SK-N-SH treated with all-trans-retinoic acid at 6 μM for 48 hours (cell line): ENCODE measurements at regions not wholly inside any gene's neighbourhood (a gene's known extent, or its start where the extent isn't known, plus 50 kb on each side); places are given as distances from the start of the nearest gene placed in this dataset.
"Not testable (repeated sequence)": the region's sequence is repeated elsewhere in the genome, so short reads cannot be mapped to it uniquely, and the experiment has no call there.

ENCODE experiments used
- ATAC-seq: fragments of 200-7000 bp; cut with Tn5 transposase; 3 replicates; pipeline ENCODE4 v1.9.1; 2020; ENCODE audit warnings: mild to moderate bottlenecking, moderate library complexity
- ARNTL ChIP-seq: fragments of 450-650 bp; formaldehyde crosslinking; IDR thresholded peaks from 2 replicates; pipeline ENCODE4 v1.5.0; 2020; ENCODE audit warnings: low read depth, mild to moderate bottlenecking, moderate library complexity, borderline replicate concordance
- BACH2 ChIP-seq: fragments of 250-450 bp; sonication (Bioruptor Pico); IDR thresholded peaks from 2 replicates; pipeline ENCODE4 v1.9.0; 2021; ENCODE audit warnings: mild to moderate bottlenecking, borderline replicate concordance
- CSDC2 ChIP-seq: fragments of 250-450 bp; sonication (Bioruptor Pico); IDR thresholded peaks from 2 replicates; pipeline ENCODE4 v1.5.0; 2020; ENCODE audit warnings: mild to moderate bottlenecking, moderate library complexity
- ESRRG ChIP-seq: fragments of 250-450 bp; sonication (Bioruptor Pico); IDR thresholded peaks from 2 replicates; pipeline ENCODE4 v1.6.1; 2021; ENCODE audit warnings: mild to moderate bottlenecking
- GLIS3 ChIP-seq: fragments of 250-450 bp; sonication (Bioruptor Pico); IDR thresholded peaks from 2 replicates; pipeline ENCODE4 v1.5.0; 2020; ENCODE audit warnings: mild to moderate bottlenecking, moderate library complexity
- OSR1 ChIP-seq: fragments of 250-450 bp; sonication (Bioruptor Pico); IDR thresholded peaks from 2 replicates; pipeline ENCODE4 v1.8.0; 2022; ENCODE audit warnings: moderate library complexity, mild to moderate bottlenecking, inconsistent platforms
- PPARA ChIP-seq: fragments of 250-450 bp; sonication (Bioruptor Pico); IDR thresholded peaks from 2 replicates; pipeline ENCODE4 v1.5.0; 2020; ENCODE audit warnings: mild to moderate bottlenecking, borderline replicate concordance
- RARB ChIP-seq: fragments of 250-450 bp; sonication (Bioruptor Pico); IDR thresholded peaks from 2 replicates; pipeline ENCODE4 v1.8.0; 2021; ENCODE audit warnings: mild to moderate bottlenecking, moderate library complexity
- SNAI2 ChIP-seq: fragments of 250-450 bp; sonication (Bioruptor Pico); IDR thresholded peaks from 2 replicates; pipeline ENCODE4 v1.5.0; 2020; ENCODE audit warnings: mild to moderate bottlenecking, moderate library complexity
- TCF4 ChIP-seq: fragments of 250-450 bp; sonication (Bioruptor Pico); IDR thresholded peaks from 2 replicates; pipeline ENCODE4 v1.8.0; 2021; ENCODE audit warnings: mild to moderate bottlenecking, moderate library complexity, borderline replicate concordance
- TOX ChIP-seq: fragments of 250-450 bp; sonication (Bioruptor Pico); IDR thresholded peaks from 2 replicates; pipeline ENCODE4 v1.8.0; 2021; ENCODE audit warnings: mild to moderate bottlenecking, moderate library complexity, borderline replicate concordance
- ZC3H10 ChIP-seq: fragments of 250-450 bp; sonication (Bioruptor Pico); IDR thresholded peaks from 2 replicates; pipeline ENCODE4 v1.5.1; 2021; ENCODE audit warnings: mild to moderate bottlenecking, moderate library complexity
- ZFP3 ChIP-seq: fragments of 250-450 bp; sonication (Bioruptor Pico); IDR thresholded peaks from 2 replicates; pipeline ENCODE4 v1.5.0; 2020; ENCODE audit warnings: mild to moderate bottlenecking, moderate library complexity
- ZNF565 ChIP-seq: fragments of 450-650 bp; formaldehyde crosslinking; conservative IDR thresholded peaks from 2 replicates; pipeline ENCODE4 v1.5.0; 2020; ENCODE audit warnings: low read depth, mild to moderate bottlenecking, moderate library complexity
- ZNF70 ChIP-seq: fragments of 450-650 bp; formaldehyde crosslinking; IDR thresholded peaks from 2 replicates; pipeline ENCODE4 v1.5.0; 2020; ENCODE audit warnings: mild to moderate bottlenecking, moderate library complexity
- ZNF8 ChIP-seq: fragments of 450-650 bp; formaldehyde crosslinking; IDR thresholded peaks from 2 replicates; pipeline ENCODE4 v1.5.0; 2020; ENCODE audit warnings: mild to moderate bottlenecking, moderate library complexity
- TF ChIP-seq, protein P1 (sequence below): fragments of 250-450 bp; sonication (Bioruptor Pico); IDR thresholded peaks from 2 replicates; pipeline ENCODE4 v1.5.0; 2020; ENCODE audit warnings: mild to moderate bottlenecking, moderate library complexity
- TF ChIP-seq, protein P2 (sequence below): fragments of 250-450 bp; sonication (Bioruptor Pico); IDR thresholded peaks from 2 replicates; pipeline ENCODE4 v1.8.0; 2020; ENCODE audit warnings: mild to moderate bottlenecking, moderate library complexity, borderline replicate concordance
- TF ChIP-seq, protein P3 (sequence below): fragments of 250-450 bp; sonication (Bioruptor Pico); IDR thresholded peaks from 2 replicates; pipeline ENCODE4 v1.5.1; 2020; ENCODE audit warnings: low read depth, mild to moderate bottlenecking, moderate library complexity
- TF ChIP-seq, protein P4 (sequence below): fragments of 250-450 bp; sonication (Bioruptor Pico); IDR thresholded peaks from 2 replicates; pipeline ENCODE4 v1.8.0; 2021; ENCODE audit warnings: low read depth, mild to moderate bottlenecking, moderate library complexity, borderline replicate concordance
- TF ChIP-seq, protein P5 (sequence below): fragments of 250-450 bp; sonication (Bioruptor Pico); IDR thresholded peaks from 2 replicates; pipeline ENCODE4 v1.5.1; 2021; ENCODE audit warnings: mild to moderate bottlenecking, moderate library complexity

DNA sequence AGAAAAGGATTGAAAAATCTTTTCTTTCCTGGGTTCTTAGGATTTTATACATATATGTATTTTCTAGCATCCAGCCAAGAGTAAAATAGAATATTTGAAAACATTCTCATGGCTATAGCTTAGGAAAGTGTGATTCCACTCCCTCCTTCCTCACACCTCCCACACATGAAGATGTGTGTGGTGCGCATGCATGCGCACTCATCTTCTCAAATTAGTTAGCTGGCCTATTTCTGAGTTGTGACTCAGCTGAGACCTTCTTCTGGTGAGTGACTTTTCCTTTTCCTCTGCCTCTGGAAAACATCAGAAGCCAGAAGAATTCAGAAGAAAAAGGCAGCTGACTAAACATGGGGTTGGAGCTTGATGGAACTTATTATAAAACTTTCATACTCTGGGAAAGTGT is 149.8 kb downstream of the OR4C45 start:
- TF ChIP-seq ZC3H10 (CRISPR knock-in tag) (no peak), CSDC2 (no peak), ESRRG (no peak), ZNF8 (no peak), ZNF70 (no peak), ZFP3 (CRISPR knock-in tag) (no peak), PPARA (no peak), OSR1 (no peak), BACH2 (CRISPR knock-in tag) (no peak), GLIS3 (CRISPR knock-in tag) (no peak), SNAI2 (CRISPR knock-in tag) (no peak), TCF4 (no peak), TOX (CRISPR knock-in tag) (no peak), ZNF565 (CRISPR knock-in tag) (no peak), RARB (CRISPR knock-in tag) (no peak)
- TF ChIP-seq, protein P1, sequence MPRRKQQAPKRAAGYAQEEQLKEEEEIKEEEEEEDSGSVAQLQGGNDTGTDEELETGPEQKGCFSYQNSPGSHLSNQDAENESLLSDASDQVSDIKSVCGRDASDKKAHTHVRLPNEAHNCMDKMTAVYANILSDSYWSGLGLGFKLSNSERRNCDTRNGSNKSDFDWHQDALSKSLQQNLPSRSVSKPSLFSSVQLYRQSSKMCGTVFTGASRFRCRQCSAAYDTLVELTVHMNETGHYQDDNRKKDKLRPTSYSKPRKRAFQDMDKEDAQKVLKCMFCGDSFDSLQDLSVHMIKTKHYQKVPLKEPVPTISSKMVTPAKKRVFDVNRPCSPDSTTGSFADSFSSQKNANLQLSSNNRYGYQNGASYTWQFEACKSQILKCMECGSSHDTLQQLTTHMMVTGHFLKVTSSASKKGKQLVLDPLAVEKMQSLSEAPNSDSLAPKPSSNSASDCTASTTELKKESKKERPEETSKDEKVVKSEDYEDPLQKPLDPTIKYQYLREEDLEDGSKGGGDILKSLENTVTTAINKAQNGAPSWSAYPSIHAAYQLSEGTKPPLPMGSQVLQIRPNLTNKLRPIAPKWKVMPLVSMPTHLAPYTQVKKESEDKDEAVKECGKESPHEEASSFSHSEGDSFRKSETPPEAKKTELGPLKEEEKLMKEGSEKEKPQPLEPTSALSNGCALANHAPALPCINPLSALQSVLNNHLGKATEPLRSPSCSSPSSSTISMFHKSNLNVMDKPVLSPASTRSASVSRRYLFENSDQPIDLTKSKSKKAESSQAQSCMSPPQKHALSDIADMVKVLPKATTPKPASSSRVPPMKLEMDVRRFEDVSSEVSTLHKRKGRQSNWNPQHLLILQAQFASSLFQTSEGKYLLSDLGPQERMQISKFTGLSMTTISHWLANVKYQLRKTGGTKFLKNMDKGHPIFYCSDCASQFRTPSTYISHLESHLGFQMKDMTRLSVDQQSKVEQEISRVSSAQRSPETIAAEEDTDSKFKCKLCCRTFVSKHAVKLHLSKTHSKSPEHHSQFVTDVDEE (CRISPR knock-in tag) = no peak
- TF ChIP-seq, protein P2, sequence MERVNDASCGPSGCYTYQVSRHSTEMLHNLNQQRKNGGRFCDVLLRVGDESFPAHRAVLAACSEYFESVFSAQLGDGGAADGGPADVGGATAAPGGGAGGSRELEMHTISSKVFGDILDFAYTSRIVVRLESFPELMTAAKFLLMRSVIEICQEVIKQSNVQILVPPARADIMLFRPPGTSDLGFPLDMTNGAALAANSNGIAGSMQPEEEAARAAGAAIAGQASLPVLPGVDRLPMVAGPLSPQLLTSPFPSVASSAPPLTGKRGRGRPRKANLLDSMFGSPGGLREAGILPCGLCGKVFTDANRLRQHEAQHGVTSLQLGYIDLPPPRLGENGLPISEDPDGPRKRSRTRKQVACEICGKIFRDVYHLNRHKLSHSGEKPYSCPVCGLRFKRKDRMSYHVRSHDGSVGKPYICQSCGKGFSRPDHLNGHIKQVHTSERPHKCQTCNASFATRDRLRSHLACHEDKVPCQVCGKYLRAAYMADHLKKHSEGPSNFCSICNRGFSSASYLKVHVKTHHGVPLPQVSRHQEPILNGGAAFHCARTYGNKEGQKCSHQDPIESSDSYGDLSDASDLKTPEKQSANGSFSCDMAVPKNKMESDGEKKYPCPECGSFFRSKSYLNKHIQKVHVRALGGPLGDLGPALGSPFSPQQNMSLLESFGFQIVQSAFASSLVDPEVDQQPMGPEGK = no peak
- TF ChIP-seq, protein P3, sequence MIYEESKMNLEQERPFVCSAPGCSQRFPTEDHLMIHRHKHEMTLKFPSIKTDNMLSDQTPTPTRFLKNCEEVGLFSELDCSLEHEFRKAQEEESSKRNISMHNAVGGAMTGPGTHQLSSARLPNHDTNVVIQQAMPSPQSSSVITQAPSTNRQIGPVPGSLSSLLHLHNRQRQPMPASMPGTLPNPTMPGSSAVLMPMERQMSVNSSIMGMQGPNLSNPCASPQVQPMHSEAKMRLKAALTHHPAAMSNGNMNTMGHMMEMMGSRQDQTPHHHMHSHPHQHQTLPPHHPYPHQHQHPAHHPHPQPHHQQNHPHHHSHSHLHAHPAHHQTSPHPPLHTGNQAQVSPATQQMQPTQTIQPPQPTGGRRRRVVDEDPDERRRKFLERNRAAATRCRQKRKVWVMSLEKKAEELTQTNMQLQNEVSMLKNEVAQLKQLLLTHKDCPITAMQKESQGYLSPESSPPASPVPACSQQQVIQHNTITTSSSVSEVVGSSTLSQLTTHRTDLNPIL (CRISPR knock-in tag) = no peak
- TF ChIP-seq, protein P4, sequence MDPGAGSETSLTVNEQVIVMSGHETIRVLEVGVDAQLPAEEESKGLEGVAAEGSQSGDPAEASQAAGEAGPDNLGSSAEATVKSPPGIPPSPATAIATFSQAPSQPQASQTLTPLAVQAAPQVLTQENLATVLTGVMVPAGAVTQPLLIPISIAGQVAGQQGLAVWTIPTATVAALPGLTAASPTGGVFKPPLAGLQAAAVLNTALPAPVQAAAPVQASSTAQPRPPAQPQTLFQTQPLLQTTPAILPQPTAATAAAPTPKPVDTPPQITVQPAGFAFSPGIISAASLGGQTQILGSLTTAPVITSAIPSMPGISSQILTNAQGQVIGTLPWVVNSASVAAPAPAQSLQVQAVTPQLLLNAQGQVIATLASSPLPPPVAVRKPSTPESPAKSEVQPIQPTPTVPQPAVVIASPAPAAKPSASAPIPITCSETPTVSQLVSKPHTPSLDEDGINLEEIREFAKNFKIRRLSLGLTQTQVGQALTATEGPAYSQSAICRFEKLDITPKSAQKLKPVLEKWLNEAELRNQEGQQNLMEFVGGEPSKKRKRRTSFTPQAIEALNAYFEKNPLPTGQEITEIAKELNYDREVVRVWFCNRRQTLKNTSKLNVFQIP = no peak
- TF ChIP-seq, all 23 proteins: peak for 0
- no peak for ATAC-seq

DNA sequence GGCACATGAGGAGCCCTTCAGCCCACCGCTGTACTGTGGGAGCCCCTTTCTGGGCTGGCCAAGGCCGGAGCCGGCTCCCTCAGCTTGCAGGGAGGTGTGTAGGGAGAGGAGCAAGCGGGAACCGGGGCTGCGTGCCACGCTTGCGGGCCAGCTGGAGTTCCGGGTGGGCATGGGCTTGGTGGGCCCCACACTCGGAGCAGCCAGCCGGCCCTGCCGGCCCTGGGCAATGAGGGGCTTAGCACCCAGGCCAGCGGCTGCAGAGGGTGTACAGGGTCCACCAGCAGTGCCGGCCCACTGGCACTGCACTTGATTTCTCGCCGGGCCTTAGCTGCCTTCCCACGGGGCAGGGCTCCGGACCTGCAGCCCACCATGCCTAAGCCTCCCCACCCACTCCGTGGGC is 150.5 kb downstream of the OR4C45 start:
- not testable (repeated sequence) for ATAC-seq

DNA sequence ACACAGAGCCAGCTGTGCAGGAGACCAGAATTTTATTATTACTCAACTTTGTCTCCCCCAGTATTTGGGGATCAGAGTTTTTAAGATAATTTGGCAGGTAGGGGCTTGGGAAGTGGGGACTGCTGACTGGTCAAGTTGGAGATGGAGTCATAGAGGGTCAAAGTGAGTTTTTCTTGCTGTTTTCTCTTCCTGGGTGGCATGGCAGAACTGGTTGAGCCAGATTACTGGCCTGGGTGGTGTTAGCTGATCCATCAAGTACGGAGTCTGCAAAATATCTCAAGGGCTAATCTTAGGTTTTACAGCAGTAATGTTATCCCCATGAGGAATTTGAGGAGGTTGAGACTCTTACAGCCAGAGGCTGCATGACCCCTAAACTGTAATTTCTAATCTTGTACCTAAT is 153.5 kb downstream of the OR4C45 start:
- no peak for TF ChIP-seq CSDC2
- TF ChIP-seq BACH2 (CRISPR knock-in tag) = no peak
- no peak for TF ChIP-seq GLIS3 (CRISPR knock-in tag)
- TF ChIP-seq ARNTL (CRISPR knock-in tag) = no peak
- TF ChIP-seq ZFP3 (CRISPR knock-in tag) = no peak
- TF ChIP-seq ZNF565 (CRISPR knock-in tag) = no peak
- no peak for TF ChIP-seq TCF4
- TF ChIP-seq, protein P2 = no peak
- TF ChIP-seq, protein P5, sequence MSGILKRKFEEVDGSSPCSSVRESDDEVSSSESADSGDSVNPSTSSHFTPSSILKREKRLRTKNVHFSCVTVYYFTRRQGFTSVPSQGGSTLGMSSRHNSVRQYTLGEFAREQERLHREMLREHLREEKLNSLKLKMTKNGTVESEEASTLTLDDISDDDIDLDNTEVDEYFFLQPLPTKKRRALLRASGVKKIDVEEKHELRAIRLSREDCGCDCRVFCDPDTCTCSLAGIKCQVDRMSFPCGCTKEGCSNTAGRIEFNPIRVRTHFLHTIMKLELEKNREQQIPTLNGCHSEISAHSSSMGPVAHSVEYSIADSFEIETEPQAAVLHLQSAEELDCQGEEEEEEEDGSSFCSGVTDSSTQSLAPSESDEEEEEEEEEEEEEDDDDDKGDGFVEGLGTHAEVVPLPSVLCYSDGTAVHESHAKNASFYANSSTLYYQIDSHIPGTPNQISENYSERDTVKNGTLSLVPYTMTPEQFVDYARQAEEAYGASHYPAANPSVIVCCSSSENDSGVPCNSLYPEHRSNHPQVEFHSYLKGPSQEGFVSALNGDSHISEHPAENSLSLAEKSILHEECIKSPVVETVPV (CRISPR knock-in tag) = no peak
- no peak for ATAC-seq
